ENCODE measurements at regions not wholly inside any gene's neighbourhood (a gene's known extent, or its start where the extent isn't known, plus 50 kb on each side); places are given as distances from the start of the nearest gene placed in this dataset.

DNA sequence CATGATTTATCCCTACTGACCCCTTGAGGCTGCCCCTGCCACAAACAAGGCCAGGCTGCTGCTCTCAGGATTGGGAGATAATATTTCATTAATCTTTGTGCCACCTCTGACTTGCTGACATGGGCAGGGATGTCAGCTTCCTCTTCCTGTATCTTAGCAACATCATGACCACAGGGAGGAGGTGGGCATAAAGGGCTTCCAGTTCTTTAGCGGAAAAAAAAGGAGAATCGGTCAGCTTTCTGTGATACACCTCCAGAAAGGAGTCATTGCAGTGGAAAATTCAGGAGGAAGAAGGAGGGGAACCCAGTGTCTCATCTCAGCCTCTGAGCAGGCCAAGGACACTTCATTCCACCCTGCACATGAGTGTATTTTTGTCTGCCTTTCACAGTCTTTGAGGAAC is 206.8 kb upstream of the SDK2 start:
- Histone ChIP-seq H3K4me1 (replicated peaks in 1 of 4; ENCODE audit: control insufficient read depth in 3 of 4, insufficient read depth in 4 of 4, low read length in 3 of 4) (no peaks in the 10 kb centered on the region), H4K5ac (ENCODE audit: insufficient read length, low read depth, low read length) (no peak overlapping the region), H2BK15ac (ENCODE audit: low read length) (no peak overlapping the region), H3K9me3 (ENCODE audit: insufficient read depth in 2 of 2, low read depth in 1 of 2, low read length in 1 of 2) (no peaks in the 10 kb centered on the region), H3K79me2 (ENCODE audit: control insufficient read depth in 1 of 2, insufficient read depth in 2 of 2, low read length in 2 of 2) (no peaks in the 10 kb centered on the region), H3K4me2 (ENCODE audit: insufficient read depth in 1 of 2, low read depth in 2 of 2, low read length in 2 of 2) (no peak overlapping the region), H3K14ac (ENCODE audit: insufficient read length) (no peak overlapping the region), H4K91ac (replicated peaks; ENCODE audit: insufficient read length, low read length) (no peak overlapping the region), H4K20me1 (replicated peaks in 1 of 2; ENCODE audit: control insufficient read depth in 1 of 2, insufficient read depth in 2 of 2, low read length in 2 of 2) (no peaks in the 10 kb centered on the region), H3K18ac (ENCODE audit: extremely low read depth, low read length) (no peak overlapping the region), H3K56ac (replicated peaks; ENCODE audit: insufficient read length, low read depth, low read length) (no peak overlapping the region), H2AK5ac (ENCODE audit: low read depth, low read length) (no peak overlapping the region), H3K4me3 (ENCODE audit: extremely low read depth in 1 of 4, insufficient read depth in 2 of 4, low read depth in 3 of 4, low read length in 4 of 4) (no peak overlapping the region), H2BK12ac (ENCODE audit: low read depth, low read length) (no peak overlapping the region), H2AFZ (ENCODE audit: low read length) (no peak overlapping the region), H3K4ac (replicated peaks; ENCODE audit: insufficient read length, low read depth, low read length) (no peak overlapping the region), H3K36me3 (ENCODE audit: control insufficient read depth in 2 of 4, insufficient read depth in 4 of 4, low read length in 3 of 4) (no peaks in the 10 kb centered on the region), H3K27me3 (replicated peaks in 1 of 4; ENCODE audit: control insufficient read depth in 3 of 4, extremely low read depth in 1 of 4, insufficient read depth in 3 of 4, low read length in 3 of 4) (no peaks in the 10 kb centered on the region), H2BK120ac (replicated peaks; ENCODE audit: low read depth, low read length) (no peak overlapping the region), H2BK5ac (ENCODE audit: low read depth, low read length) (no peak overlapping the region), H3K79me1 (ENCODE audit: low read depth, low read length) (no peaks in the 10 kb centered on the region), H3K27ac (ENCODE audit: low read depth, low read length) (no peak overlapping the region), H2BK20ac (ENCODE audit: low read length) (no peak overlapping the region), H3K23ac (ENCODE audit: insufficient read length) (no peak overlapping the region), H3K23me2 (ENCODE audit: low read depth, low read length) (no peaks in the 10 kb centered on the region), H4K8ac (ENCODE audit: extremely low read depth, insufficient read depth, low read length) (no peak overlapping the region), H3K9ac (replicated peaks in 1 of 4; ENCODE audit: extremely low read depth in 1 of 4, low read depth in 3 of 4, low read length in 3 of 4) (no peak overlapping the region)
- TF ChIP-seq POLR2A (IDR thresholded peaks at IDR 0.05; ENCODE audit: control extremely low read depth in 1 of 2, low read depth in 2 of 2, low read length in 2 of 2) = no peak
- FAIRE-seq (no peak), DNase-seq (ENCODE audit: low read depth in 1 of 2, low spot score in 2 of 2) (no peak)
- ChIA-PET CTCF (ENCODE audit: partially characterized antibody) (no interaction called here), POLR2A (ENCODE audit: partially characterized antibody) (no interaction called here)
- 97% methylated on average over 2 of the region's 2 CpGs; no CpG with 5 or more reads in 1 of the 2 experiments for whole genome bisulfite sequencing, 2 experiments (ENCODE audit: extremely low coverage in 1 of 2, insufficient coverage in 1 of 2, insufficient read length in 1 of 2, insufficient replicate concordance in 2 of 2, low coverage in 1 of 2, low lambda C conversion rate in 2 of 2, missing lambda C conversion rate in 1 of 2)
